ENCODE measurements at regions not wholly inside any gene's neighbourhood (a gene's known extent, or its start where the extent isn't known, plus 50 kb on each side); places are given as distances from the start of the nearest gene placed in this dataset.

DNA sequence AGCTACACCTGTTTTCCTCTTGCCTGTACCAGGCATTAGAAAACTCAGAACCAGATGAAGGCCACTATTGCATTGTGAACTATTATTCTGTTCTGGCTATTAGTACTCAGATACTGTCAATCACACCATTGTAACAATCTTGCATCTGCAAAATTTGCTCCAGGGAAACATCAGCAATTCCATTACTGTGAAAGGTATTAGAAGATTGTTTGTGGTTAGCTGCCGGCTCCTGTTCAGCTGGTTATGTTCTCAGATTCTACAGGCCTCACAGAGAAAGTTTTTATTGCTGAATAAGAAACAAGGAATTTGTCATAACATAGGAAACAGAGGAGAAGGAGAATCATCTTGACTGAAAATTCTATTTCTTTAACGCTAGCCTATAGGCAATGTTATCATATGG is 179.9 kb downstream of the PLOD2 start:
- TF ChIP-seq, protein P1, sequence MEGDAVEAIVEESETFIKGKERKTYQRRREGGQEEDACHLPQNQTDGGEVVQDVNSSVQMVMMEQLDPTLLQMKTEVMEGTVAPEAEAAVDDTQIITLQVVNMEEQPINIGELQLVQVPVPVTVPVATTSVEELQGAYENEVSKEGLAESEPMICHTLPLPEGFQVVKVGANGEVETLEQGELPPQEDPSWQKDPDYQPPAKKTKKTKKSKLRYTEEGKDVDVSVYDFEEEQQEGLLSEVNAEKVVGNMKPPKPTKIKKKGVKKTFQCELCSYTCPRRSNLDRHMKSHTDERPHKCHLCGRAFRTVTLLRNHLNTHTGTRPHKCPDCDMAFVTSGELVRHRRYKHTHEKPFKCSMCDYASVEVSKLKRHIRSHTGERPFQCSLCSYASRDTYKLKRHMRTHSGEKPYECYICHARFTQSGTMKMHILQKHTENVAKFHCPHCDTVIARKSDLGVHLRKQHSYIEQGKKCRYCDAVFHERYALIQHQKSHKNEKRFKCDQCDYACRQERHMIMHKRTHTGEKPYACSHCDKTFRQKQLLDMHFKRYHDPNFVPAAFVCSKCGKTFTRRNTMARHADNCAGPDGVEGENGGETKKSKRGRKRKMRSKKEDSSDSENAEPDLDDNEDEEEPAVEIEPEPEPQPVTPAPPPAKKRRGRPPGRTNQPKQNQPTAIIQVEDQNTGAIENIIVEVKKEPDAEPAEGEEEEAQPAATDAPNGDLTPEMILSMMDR (IDR thresholded peaks at IDR 0.05; ENCODE audit: insufficient read depth, low read depth, low read length) = no peak
- no peak for TF ChIP-seq EZH2 (IDR thresholded peaks at IDR 0.05; ENCODE audit: insufficient read depth, low read length)

All from astrocyte (in vitro differentiated cells and primary cell).